ENCODE measurements at regions not wholly inside any gene's neighbourhood (a gene's known extent, or its start where the extent isn't known, plus 50 kb on each side); places are given as distances from the start of the nearest gene placed in this dataset.

GRCh38 chr2:12577567-12578253 lies 139.0 kb upstream of the TRIB2 start:
- TF ChIP-seq, protein P1, sequence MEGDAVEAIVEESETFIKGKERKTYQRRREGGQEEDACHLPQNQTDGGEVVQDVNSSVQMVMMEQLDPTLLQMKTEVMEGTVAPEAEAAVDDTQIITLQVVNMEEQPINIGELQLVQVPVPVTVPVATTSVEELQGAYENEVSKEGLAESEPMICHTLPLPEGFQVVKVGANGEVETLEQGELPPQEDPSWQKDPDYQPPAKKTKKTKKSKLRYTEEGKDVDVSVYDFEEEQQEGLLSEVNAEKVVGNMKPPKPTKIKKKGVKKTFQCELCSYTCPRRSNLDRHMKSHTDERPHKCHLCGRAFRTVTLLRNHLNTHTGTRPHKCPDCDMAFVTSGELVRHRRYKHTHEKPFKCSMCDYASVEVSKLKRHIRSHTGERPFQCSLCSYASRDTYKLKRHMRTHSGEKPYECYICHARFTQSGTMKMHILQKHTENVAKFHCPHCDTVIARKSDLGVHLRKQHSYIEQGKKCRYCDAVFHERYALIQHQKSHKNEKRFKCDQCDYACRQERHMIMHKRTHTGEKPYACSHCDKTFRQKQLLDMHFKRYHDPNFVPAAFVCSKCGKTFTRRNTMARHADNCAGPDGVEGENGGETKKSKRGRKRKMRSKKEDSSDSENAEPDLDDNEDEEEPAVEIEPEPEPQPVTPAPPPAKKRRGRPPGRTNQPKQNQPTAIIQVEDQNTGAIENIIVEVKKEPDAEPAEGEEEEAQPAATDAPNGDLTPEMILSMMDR (conservative IDR thresholded peaks at IDR 0.05; ENCODE audit: low read length), result no peak
- no peak for TF ChIP-seq EZH2phosphoT487 (IDR thresholded peaks at IDR 0.05; ENCODE audit: borderline replicate concordance, low read depth, low read length)
